Body of pancreas (tissue), 4 donors: ENCODE measurements at regions not wholly inside any gene's neighbourhood (a gene's known extent, or its start where the extent isn't known, plus 50 kb on each side); places are given as distances from the start of the nearest gene placed in this dataset.

Experiments used
- CTCF ChIP-seq, 7 experiments: fragments of 450-650 bp in 4 of 7; fragments of 200-600 bp in 3 of 7; sonication (generic) in 3 of 7; IDR thresholded peaks; one replicate each; pipeline ENCODE4 v1.5.1; 2016 to 2019; ENCODE audit warnings: antibody characterized with exemption in 7 of 7
- POLR2A ChIP-seq, 3 donors: fragments of 450-650 bp; IDR thresholded peaks; one replicate each; pipeline ENCODE4 v1.6.1; 2016; ENCODE audit warnings: antibody characterized with exemption in 3 of 3, mild to moderate bottlenecking in 2 of 3

- TF ChIP-seq CTCF (IDR thresholded peaks at IDR 0.05): no peak
- no peak for TF ChIP-seq POLR2A (IDR thresholded peaks at IDR 0.05)
Observed at GRCh38 chr10:7035126-7035761, 375.6 kb downstream of the SFMBT2 start.
